IMR-90 (cell line): ENCODE measurements at regions not wholly inside any gene's neighbourhood (a gene's known extent, or its start where the extent isn't known, plus 50 kb on each side); places are given as distances from the start of the nearest gene placed in this dataset.

Experiments used
- ATAC-seq: fragments of 200-7000 bp; cut with Tn5 transposase; 2 replicates; pipeline ENCODE4 v1.9.1; 2020; ENCODE audit warnings: low read depth, mild to moderate bottlenecking, moderate library complexity
- BruUV-seq: library from RNA; stranded (reverse); fragments of 400-500 nt; replicated peaks from 2 replicates; lab custom pipeline; 2021; lab: Mats Ljungman, UMichigan
- CTCF ChIA-PET: fragments of 300-600 bp; formaldehyde crosslinking; extraction: SDS; loops from one replicate; lab custom pipeline; 2021; ENCODE audit warnings: antibody characterized with exemption; lab: Yijun Ruan, JAX
- POLR2A ChIA-PET: fragments of 300-600 bp; sonication (Branson Sonifier 250); formaldehyde crosslinking; loops from one replicate; lab custom pipeline; 2022; ENCODE audit warnings: antibody characterized with exemption; ENCODE audit not compliant: unreplicated experiment; lab: Charles Lee
- DNase-seq: peaks from one replicate; pipeline ENCODE4 v3.0.0; 2013
- H2AFZ ChIP-seq: replicated peaks from 2 replicates; pipeline ENCODE3; 2013; ENCODE audit warnings: low read length, mild to moderate bottlenecking; ENCODE audit not compliant: poor library complexity
- H2AK5ac ChIP-seq: 2 replicates; pipeline ENCODE4 v1.6.1; 2013; ENCODE audit warnings: low read depth, low read length, inconsistent platforms
- H2AK9ac ChIP-seq: replicated peaks from 2 replicates; pipeline ENCODE3; 2013; ENCODE audit warnings: mild to moderate bottlenecking, low read depth, low read length, moderate library complexity; ENCODE audit not compliant: poor library complexity
- H2BK120ac ChIP-seq: 2 replicates; pipeline ENCODE4 v1.6.1; 2013; ENCODE audit warnings: low read depth, low read length, inconsistent platforms
- H2BK15ac ChIP-seq: 3 replicates; pipeline ENCODE4 v1.6.1; 2013; ENCODE audit warnings: low read depth, low read length, inconsistent platforms
- H2BK20ac ChIP-seq: 2 replicates; pipeline ENCODE4 v1.6.1; 2013; ENCODE audit warnings: low read depth, mild to moderate bottlenecking, inconsistent platforms, low read length, moderate library complexity
- H2BK5ac ChIP-seq: 2 replicates; pipeline ENCODE4 v1.6.1; 2013; ENCODE audit warnings: mild to moderate bottlenecking, low read depth, low read length, inconsistent platforms; ENCODE audit not compliant: poor library complexity, severe bottlenecking
- H3K14ac ChIP-seq: replicated peaks from 2 replicates; pipeline ENCODE4 v1.6.1; 2013; ENCODE audit warnings: low read depth, low read length, inconsistent platforms
- H3K18ac ChIP-seq: 2 replicates; pipeline ENCODE4 v1.6.1; 2013; ENCODE audit warnings: low read depth, low read length, control low read depth
- H3K23ac ChIP-seq: 2 replicates; pipeline ENCODE4 v1.6.1; 2013; ENCODE audit warnings: low read depth, low read length, inconsistent platforms
- H3K27ac ChIP-seq: 2 replicates; pipeline ENCODE4 v1.5.1; 2013; ENCODE audit warnings: mild to moderate bottlenecking, control low read depth, low read length; ENCODE audit not compliant: insufficient read depth
- H3K27me3 ChIP-seq: 2 replicates; pipeline ENCODE4 v1.6.1; 2013; ENCODE audit warnings: low read length; ENCODE audit not compliant: control insufficient read depth, insufficient read depth
- H3K36me3 ChIP-seq: 2 replicates; pipeline ENCODE4 v1.6.1; 2013; ENCODE audit warnings: low read length, mixed read lengths; ENCODE audit not compliant: control insufficient read depth, insufficient read depth
- H3K4ac ChIP-seq: 2 replicates; pipeline ENCODE4 v1.6.1; 2013; ENCODE audit warnings: low read depth, low read length, inconsistent platforms
- H3K4me1 ChIP-seq: 2 replicates; pipeline ENCODE4 v1.6.1; 2013; ENCODE audit warnings: low read length, mixed read lengths; ENCODE audit not compliant: control insufficient read depth, insufficient read depth
- H3K4me2 ChIP-seq: 2 replicates; pipeline ENCODE4 v1.6.1; 2013; ENCODE audit warnings: low read depth, mild to moderate bottlenecking, control low read depth, low read length, moderate library complexity
- H3K4me3 ChIP-seq: 2 replicates; pipeline ENCODE4 v1.5.1; 2013; ENCODE audit warnings: low read depth, mild to moderate bottlenecking, control low read depth, low read length, moderate library complexity; ENCODE audit not compliant: insufficient read depth
- H3K56ac ChIP-seq: 2 replicates; pipeline ENCODE4 v1.6.1; 2013; ENCODE audit warnings: low read length, inconsistent platforms; ENCODE audit not compliant: insufficient read depth; ENCODE audit errors: extremely low read depth
- H3K79me1 ChIP-seq, 2 experiments: 2 replicates each; pipeline ENCODE4 v1.6.1; 2013; ENCODE audit warnings: low read length in 2 of 2, inconsistent platforms in 1 of 2, low read depth in 1 of 2
- H3K9ac ChIP-seq: 2 replicates; pipeline ENCODE4 v1.6.1; 2013; ENCODE audit warnings: low read depth, low read length, control low read depth
- H3K9me1 ChIP-seq: 2 replicates; pipeline ENCODE4 v1.6.1; 2013; ENCODE audit warnings: low read length, inconsistent platforms; ENCODE audit not compliant: insufficient read depth
- H3K9me3 ChIP-seq: 2 replicates; pipeline ENCODE4 v1.6.1; 2013; ENCODE audit warnings: low read length; ENCODE audit not compliant: control insufficient read depth, insufficient read depth
- H4K20me1 ChIP-seq: 2 replicates; pipeline ENCODE4 v1.6.1; 2013; ENCODE audit warnings: low read length, inconsistent platforms; ENCODE audit not compliant: insufficient read depth
- H4K5ac ChIP-seq: 2 replicates; pipeline ENCODE4 v1.6.1; 2013; ENCODE audit warnings: mild to moderate bottlenecking, low read depth, low read length, control low read depth
- H4K8ac ChIP-seq, 2 experiments: 2 replicates each; pipeline ENCODE4 v1.6.1; 2013; ENCODE audit warnings: low read depth in 2 of 2, low read length in 2 of 2, control low read depth in 1 of 2, inconsistent platforms in 1 of 2
- H4K91ac ChIP-seq: 2 replicates; pipeline ENCODE4 v1.6.1; 2013; ENCODE audit warnings: low read depth, low read length, inconsistent platforms; ENCODE audit not compliant: insufficient read depth
- CTCF ChIP-seq: conservative IDR thresholded peaks from 2 replicates; pipeline ENCODE4 v1.5.1; 2012; ENCODE audit warnings: mild to moderate bottlenecking, low read depth, low read length, improper control_type of control experiment
- NFE2L2 ChIP-seq: fragments of 150-350 bp; IDR thresholded peaks from 2 replicates; pipeline ENCODE4 v1.6.1; 2016; ENCODE audit warnings: low read depth, mild to moderate bottlenecking, low read length
- POLR2A ChIP-seq: IDR thresholded peaks from 2 replicates; pipeline ENCODE4 v1.6.1; 2012; ENCODE audit warnings: mild to moderate bottlenecking, low read depth, low read length
- RCOR1 ChIP-seq: IDR thresholded peaks from 2 replicates; pipeline ENCODE4 v1.6.1; 2012; ENCODE audit warnings: mild to moderate bottlenecking, low read length, improper control_type of control experiment; ENCODE audit not compliant: insufficient replicate concordance
- WGBS, 2 experiments: methylation state at CpG; one replicate each; pipeline versions ENCODE4 v1.1.5 to v1.1.7; 2013; ENCODE audit warnings: missing lambda C conversion rate in 2 of 2; ENCODE audit not compliant: insufficient read length in 1 of 2; ENCODE audit errors: extremely low coverage in 2 of 2; 5-methylcytosine and 5-hydroxymethylcytosine counted together
- dilution Hi-C: fragments of 300-500 bp; cut with HindIII; formaldehyde crosslinking; loops from one replicate; pipeline ENCODE4 v1.14.3; 2018; ENCODE audit warnings: low sequenced_read_pairs; ENCODE audit not compliant: unreplicated experiment
- in situ Hi-C: fragments of 300-500 bp; cut with MboI; formaldehyde crosslinking; loops from 3 replicates; pipeline ENCODE4 v1.14.3; 2019; ENCODE audit warnings: low sequenced_read_pairs, inconsistent platforms, mixed read lengths
- intact Hi-C: fragments of 100-400 bp; cut with micrococcal nuclease; formaldehyde crosslinking; loops from 2 replicates; pipeline ENCODE4 v1.10.0; 2022

GRCh38 chr16:85992359-85992758, 93.4 kb downstream of the IRF8 start:
- no peak overlapping the region for H3K56ac ChIP-seq
- H3K9ac ChIP-seq = no peak overlapping the region
- H2BK120ac ChIP-seq = no peak overlapping the region
- DNase-seq = no peak
- TF ChIP-seq POLR2A (no peak), RCOR1 (no peak), CTCF (no peak), NFE2L2 (no peak)
- H3K27ac ChIP-seq = no peak overlapping the region
- no peak overlapping the region for H4K8ac ChIP-seq
- no peak overlapping the region for H4K91ac ChIP-seq
- ChIA-PET POLR2A (no interaction called here), CTCF (no interaction called here)
- peaks cover 2% of the 10 kb centered on the region; the same call in 1 of the 2 replicates for H4K20me1 ChIP-seq
- H2AK9ac ChIP-seq = no peak overlapping the region
- H2AFZ ChIP-seq = no peak overlapping the region
- no peak overlapping the region for H3K4ac ChIP-seq
- dilution Hi-C loops = no loop called here
- BruUV-seq = no TSS peak
- no peaks in the 10 kb centered on the region for H3K36me3 ChIP-seq
- no peaks in the 10 kb centered on the region for H3K4me1 ChIP-seq
- H3K9me1 ChIP-seq = no peaks in the 10 kb centered on the region
- H2BK15ac ChIP-seq = no peak overlapping the region
- H3K23ac ChIP-seq = no peak overlapping the region
- no peak overlapping the region for H3K14ac ChIP-seq
- no peak for ATAC-seq
- no peak overlapping the region for H3K18ac ChIP-seq
- peaks cover 3% of the 10 kb centered on the region; the same call in 1 of the 2 replicates for H3K9me3 ChIP-seq
- no peak overlapping the region for H2BK5ac ChIP-seq
- intact Hi-C loops = no loop called here
- no peaks in the 10 kb centered on the region for H3K79me1 ChIP-seq
- no peak overlapping the region for H4K5ac ChIP-seq
- H2BK20ac ChIP-seq = no peak overlapping the region
- peaks cover 87% of the 10 kb centered on the region for H3K27me3 ChIP-seq
- WGBS, 2 experiments = 60% methylated on average over 5 of the region's 10 CpGs; no CpG with 5 or more reads in 1 of the 2 experiments
- in situ Hi-C loops = no loop called here
- no peak overlapping the region for H3K4me2 ChIP-seq
- no peak overlapping the region for H3K4me3 ChIP-seq
- H2AK5ac ChIP-seq = no peak overlapping the region
